Esophagus squamous epithelium (tissue), 4 donors: ENCODE measurements at regions not wholly inside any gene's neighbourhood (a gene's known extent, or its start where the extent isn't known, plus 50 kb on each side); places are given as distances from the start of the nearest gene placed in this dataset.

ENCODE experiments used
- POLR2A ChIP-seq, 4 donors: fragments of 450-650 bp; IDR thresholded peaks; one replicate each; pipeline ENCODE4 v1.6.1; 2017; ENCODE audit warnings: antibody characterized with exemption in 4 of 4, mild to moderate bottlenecking in 4 of 4, moderate library complexity in 3 of 4
- TF ChIP-seq, protein P1 (sequence below), 6 experiments: fragments of 450-650 bp in 4 of 6; fragments of 200-600 bp in 2 of 6; sonication (generic) in 2 of 6; IDR thresholded peaks; one replicate each; pipeline ENCODE4 v1.5.1; 2016 to 2019; ENCODE audit warnings: antibody characterized with exemption in 6 of 6, mild to moderate bottlenecking in 4 of 6, moderate library complexity in 4 of 6

DNA sequence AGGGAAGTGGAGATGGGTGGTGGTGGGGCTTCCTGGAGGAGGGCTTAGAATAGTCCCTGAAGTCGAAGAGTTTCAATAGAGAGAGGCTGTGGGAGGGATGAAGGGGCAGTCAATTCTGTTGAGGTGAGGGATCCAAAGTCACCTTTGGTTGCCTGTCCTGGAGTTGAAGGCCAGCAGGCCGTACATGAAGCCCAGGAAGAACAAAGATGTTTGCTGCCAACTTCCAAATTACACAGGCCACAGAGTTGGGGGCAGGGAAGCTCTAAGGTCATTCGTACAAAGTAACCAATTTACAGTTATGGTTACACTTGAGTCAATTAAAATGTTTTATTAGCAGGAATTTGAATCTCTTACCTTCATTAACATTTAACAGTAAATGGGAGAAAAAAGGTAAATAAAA, 77.9 kb downstream of the FOXB1 start:
- TF ChIP-seq, protein P1, sequence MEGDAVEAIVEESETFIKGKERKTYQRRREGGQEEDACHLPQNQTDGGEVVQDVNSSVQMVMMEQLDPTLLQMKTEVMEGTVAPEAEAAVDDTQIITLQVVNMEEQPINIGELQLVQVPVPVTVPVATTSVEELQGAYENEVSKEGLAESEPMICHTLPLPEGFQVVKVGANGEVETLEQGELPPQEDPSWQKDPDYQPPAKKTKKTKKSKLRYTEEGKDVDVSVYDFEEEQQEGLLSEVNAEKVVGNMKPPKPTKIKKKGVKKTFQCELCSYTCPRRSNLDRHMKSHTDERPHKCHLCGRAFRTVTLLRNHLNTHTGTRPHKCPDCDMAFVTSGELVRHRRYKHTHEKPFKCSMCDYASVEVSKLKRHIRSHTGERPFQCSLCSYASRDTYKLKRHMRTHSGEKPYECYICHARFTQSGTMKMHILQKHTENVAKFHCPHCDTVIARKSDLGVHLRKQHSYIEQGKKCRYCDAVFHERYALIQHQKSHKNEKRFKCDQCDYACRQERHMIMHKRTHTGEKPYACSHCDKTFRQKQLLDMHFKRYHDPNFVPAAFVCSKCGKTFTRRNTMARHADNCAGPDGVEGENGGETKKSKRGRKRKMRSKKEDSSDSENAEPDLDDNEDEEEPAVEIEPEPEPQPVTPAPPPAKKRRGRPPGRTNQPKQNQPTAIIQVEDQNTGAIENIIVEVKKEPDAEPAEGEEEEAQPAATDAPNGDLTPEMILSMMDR (IDR thresholded peaks at IDR 0.05) = no peak
- TF ChIP-seq POLR2A (IDR thresholded peaks at IDR 0.05) = no peak
